ENCODE measurements at regions not wholly inside any gene's neighbourhood (a gene's known extent, or its start where the extent isn't known, plus 50 kb on each side); places are given as distances from the start of the nearest gene placed in this dataset.

DNA sequence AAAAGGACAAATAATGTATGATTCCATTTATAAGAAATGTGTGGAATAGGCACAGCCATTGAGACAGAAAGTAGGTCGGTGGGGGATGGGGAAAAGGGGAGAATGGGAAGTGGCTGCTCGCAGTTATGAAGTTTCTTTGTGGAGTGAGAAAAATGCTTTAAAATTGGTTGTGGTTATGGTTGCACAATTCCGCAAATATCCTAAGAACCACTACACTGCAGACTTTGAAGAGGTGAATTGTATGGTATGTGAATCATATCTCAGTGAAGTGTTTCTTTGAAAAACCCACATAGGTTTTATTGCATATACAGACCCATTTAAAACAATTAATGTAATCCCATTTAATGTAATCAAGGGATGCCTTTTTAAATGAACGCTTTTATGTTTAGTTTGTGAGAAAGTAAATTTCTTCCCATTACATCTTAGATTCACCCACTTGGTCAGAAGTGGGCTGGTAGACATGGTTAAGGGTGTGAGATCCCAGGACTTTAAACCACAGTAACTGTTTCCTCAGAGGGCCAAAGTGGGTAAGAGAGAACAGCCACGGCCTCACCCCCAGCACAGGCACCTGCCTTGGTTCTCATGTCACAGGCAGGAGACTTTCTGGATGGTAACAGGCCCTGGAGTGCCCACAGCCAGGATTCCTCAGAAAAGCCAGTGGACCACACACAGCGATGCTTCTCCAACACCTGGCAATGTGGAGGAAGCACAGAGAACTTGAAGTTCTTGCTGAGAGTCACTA is 119.3 kb upstream of the GJB6 start:
- Histone ChIP-seq H3K4me3 (ENCODE audit: low read length) (no peak overlapping the region), H3K27me3 (ENCODE audit: control insufficient read depth in 2 of 2, insufficient read depth in 2 of 2, low read length in 2 of 2) (no peaks in the 10 kb centered on the region), H3K4me1 (ENCODE audit: control insufficient read depth in 2 of 2, insufficient read depth in 2 of 2, low read length in 2 of 2) (no peaks in the 10 kb centered on the region), H3K36me3 (ENCODE audit: control insufficient read depth in 2 of 3, insufficient read depth in 3 of 3, low read length in 3 of 3) (no peaks in the 10 kb centered on the region), H3K9me3 (ENCODE audit: control insufficient read depth in 2 of 3, low read length in 3 of 3) (no peaks in the 10 kb centered on the region), H3K27ac (ENCODE audit: low read depth, low read length) (no peak overlapping the region)
- Mint-ChIP-seq H3K27me3 (peaks cover 0 to 2% (median 0%) of the 10 kb centered on the region in 5 donors), H3K4me3 (no peak overlapping the region), H3K4me1 (peaks cover 0 to 16% (median 4%) of the 10 kb centered on the region in 7 donors), H3K9me3 (peaks cover 0 to 1% (median 0%) of the 10 kb centered on the region in 11 donors), H3K36me3 (peaks cover 0 to 2% (median 0%) of the 10 kb centered on the region in 5 donors), H3K27ac (peak overlapping the region in 1 of 9 donors; percentile 31)
- ATAC-seq: no peak
- ChIA-PET POLR2A (no interaction called here), CTCF (no interaction called here)
- intact Hi-C loops (cut with micrococcal nuclease): loop anchor here in 1 of 2 donors (10.0 kb wide), 1 partner anchor 123 kb away; no protein-coding TSS in a partner anchor
- no peak for DNase-seq

DNA sequence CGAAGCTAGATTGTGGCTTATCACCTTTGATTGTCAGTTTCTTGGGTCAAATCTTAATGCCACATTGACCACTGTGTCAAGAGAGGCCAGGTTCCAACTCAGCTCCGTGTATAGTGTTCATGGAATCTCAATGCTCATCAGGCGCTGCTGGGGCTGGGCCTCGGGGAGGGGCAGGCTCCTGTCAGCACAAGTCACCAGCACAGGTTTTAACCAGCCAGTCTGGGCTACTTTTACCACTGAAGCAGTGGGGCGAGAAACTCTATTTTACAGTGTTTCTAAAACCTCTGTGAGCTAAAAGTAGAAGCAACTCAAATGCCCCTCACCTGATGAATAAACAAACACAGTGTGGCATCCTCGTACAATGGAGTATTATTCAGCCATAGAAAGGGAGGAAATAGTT is 118.7 kb upstream of the GJB6 start:
- DNase-seq: no peak
- peaks cover 0 to 1% (median 0%) of the 10 kb centered on the region in 11 donors for H3K9me3 Mint-ChIP-seq
- H3K9me3 ChIP-seq (ENCODE audit: control insufficient read depth in 2 of 3, low read length in 3 of 3): no peaks in the 10 kb centered on the region
- no peak overlapping the region for H3K4me3 Mint-ChIP-seq
- ChIA-PET CTCF (no interaction called here), POLR2A (no interaction called here)
- no peaks in the 10 kb centered on the region for H3K27me3 ChIP-seq (ENCODE audit: control insufficient read depth in 2 of 2, insufficient read depth in 2 of 2, low read length in 2 of 2)
- no peak overlapping the region for H3K27ac Mint-ChIP-seq
- ATAC-seq: no peak
- no peaks in the 10 kb centered on the region for H3K36me3 ChIP-seq (ENCODE audit: control insufficient read depth in 2 of 3, insufficient read depth in 3 of 3, low read length in 3 of 3)
- peaks cover 0 to 2% (median 0%) of the 10 kb centered on the region in 5 donors for H3K36me3 Mint-ChIP-seq
- H3K4me3 ChIP-seq (ENCODE audit: low read length): no peak overlapping the region
- H3K27me3 Mint-ChIP-seq: peaks cover 0 to 2% (median 0%) of the 10 kb centered on the region in 5 donors
- H3K4me1 ChIP-seq (ENCODE audit: control insufficient read depth in 2 of 2, insufficient read depth in 2 of 2, low read length in 2 of 2): no peaks in the 10 kb centered on the region
- intact Hi-C loops (cut with micrococcal nuclease): loop anchor here in 1 of 2 donors (10.0 kb wide), 1 partner anchor 124 kb away; no protein-coding TSS in a partner anchor
- no peak overlapping the region for H3K27ac ChIP-seq (ENCODE audit: low read depth, low read length)
- peaks cover 0 to 16% (median 4%) of the 10 kb centered on the region in 7 donors for H3K4me1 Mint-ChIP-seq

DNA sequence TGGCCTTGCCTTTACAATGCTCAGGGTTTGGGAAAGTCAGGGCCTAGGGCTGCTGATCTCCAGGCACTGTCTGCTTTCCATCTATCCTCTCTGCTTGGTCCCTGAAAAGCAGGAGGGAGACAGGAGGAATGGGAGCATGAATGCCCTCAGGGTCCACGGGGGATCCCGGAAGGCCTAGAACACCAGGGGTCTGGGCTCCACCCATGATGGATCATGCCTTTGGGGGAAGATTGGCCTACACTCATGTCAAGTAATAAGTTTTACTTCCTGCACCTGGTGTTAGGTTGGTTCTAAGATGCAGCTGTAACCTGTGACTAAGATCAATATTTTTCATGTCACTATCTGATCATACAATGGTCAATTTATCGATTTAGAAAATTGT is 118.3 kb upstream of the GJB6 start:
- Histone ChIP-seq H3K27me3 (ENCODE audit: control insufficient read depth in 2 of 2, insufficient read depth in 2 of 2, low read length in 2 of 2) (no peaks in the 10 kb centered on the region), H3K9me3 (ENCODE audit: control insufficient read depth in 2 of 3, low read length in 3 of 3) (no peaks in the 10 kb centered on the region), H3K4me3 (ENCODE audit: low read length) (no peak overlapping the region), H3K4me1 (ENCODE audit: control insufficient read depth in 2 of 2, insufficient read depth in 2 of 2, low read length in 2 of 2) (no peaks in the 10 kb centered on the region), H3K27ac (ENCODE audit: low read depth, low read length) (no peak overlapping the region), H3K36me3 (ENCODE audit: control insufficient read depth in 2 of 3, insufficient read depth in 3 of 3, low read length in 3 of 3) (no peaks in the 10 kb centered on the region)
- H3K4me3 Mint-ChIP-seq: no peak overlapping the region
- H3K4me1 Mint-ChIP-seq: peaks cover 0 to 16% (median 4%) of the 10 kb centered on the region in 7 donors
- H3K36me3 Mint-ChIP-seq: peaks cover 0 to 2% (median 0%) of the 10 kb centered on the region in 5 donors
- no peak overlapping the region for H3K27ac Mint-ChIP-seq
- DNase-seq (no peak), ATAC-seq (no peak)
- H3K9me3 Mint-ChIP-seq: peaks cover 0 to 1% (median 0%) of the 10 kb centered on the region in 11 donors
- ChIA-PET CTCF (no interaction called here), POLR2A (no interaction called here)
- H3K27me3 Mint-ChIP-seq: peaks cover 0 to 2% (median 0%) of the 10 kb centered on the region in 5 donors
- intact Hi-C loops (cut with micrococcal nuclease): loop anchor here in 1 of 2 donors (10.0 kb wide), 1 partner anchor 124 kb away; no protein-coding TSS in a partner anchor

DNA sequence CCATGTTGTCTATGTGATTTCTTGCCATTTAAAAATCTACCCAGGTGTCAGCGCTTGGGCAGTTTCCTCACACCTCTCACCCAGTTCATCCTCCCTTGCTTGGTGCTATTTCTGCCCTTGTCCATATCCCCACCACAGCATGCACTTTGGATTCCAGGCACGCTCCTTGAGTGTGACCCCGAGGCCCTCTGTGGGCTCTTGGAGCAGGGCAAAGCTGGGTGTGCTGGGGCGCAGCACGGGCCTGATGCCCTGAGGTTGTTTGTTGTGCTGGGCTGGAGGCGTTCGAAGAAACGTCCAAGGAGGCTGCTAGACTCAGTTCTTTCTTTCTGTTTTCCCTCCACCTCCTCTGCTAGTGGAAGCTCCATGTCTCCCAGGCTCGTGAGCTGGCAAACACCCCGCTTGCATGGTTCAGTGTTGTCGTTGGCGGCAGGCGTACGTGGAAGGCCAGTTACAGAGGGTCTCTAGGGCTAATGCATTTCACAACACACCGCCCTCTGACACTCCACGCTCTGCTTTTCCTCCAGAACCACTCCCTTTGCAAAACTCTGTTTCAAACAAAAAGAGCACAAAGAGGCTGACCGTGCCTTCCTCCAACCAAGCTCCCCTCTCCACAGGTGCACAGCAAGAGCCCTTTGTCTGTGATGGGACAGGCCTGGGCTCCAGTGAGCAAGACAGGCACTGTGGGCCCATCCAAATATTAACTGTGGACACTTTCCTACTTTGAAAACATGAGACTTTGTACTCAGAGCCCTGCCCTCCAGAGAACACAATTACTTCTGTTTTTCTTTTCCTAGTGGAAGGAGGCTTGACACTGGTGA is 117.7 kb upstream of the GJB6 start:
- DNase-seq (no peak), ATAC-seq (no peak)
- H3K9me3 ChIP-seq (ENCODE audit: control insufficient read depth in 2 of 3, low read length in 3 of 3): no peaks in the 10 kb centered on the region
- H3K27me3 Mint-ChIP-seq: peaks cover 0 to 2% (median 0%) of the 10 kb centered on the region in 5 donors
- no peak overlapping the region for H3K4me3 ChIP-seq (ENCODE audit: low read length)
- CTCF ChIA-PET: no interaction called here
- POLR2A ChIA-PET: no interaction called here
- peaks cover 0 to 16% (median 4%) of the 10 kb centered on the region in 7 donors for H3K4me1 Mint-ChIP-seq
- intact Hi-C loops (cut with micrococcal nuclease): loop anchor here in 1 of 2 donors (10.0 kb wide), 1 partner anchor 125 kb away; no protein-coding TSS in a partner anchor
- peak overlapping the region in 1 of 9 donors; percentile 29 for H3K27ac Mint-ChIP-seq
- H3K4me1 ChIP-seq (ENCODE audit: control insufficient read depth in 2 of 2, insufficient read depth in 2 of 2, low read length in 2 of 2): no peaks in the 10 kb centered on the region
- H3K36me3 Mint-ChIP-seq: peaks cover 0 to 2% (median 0%) of the 10 kb centered on the region in 5 donors
- no peak overlapping the region for H3K4me3 Mint-ChIP-seq
- no peak overlapping the region for H3K27ac ChIP-seq (ENCODE audit: low read depth, low read length)
- no peaks in the 10 kb centered on the region for H3K27me3 ChIP-seq (ENCODE audit: control insufficient read depth in 2 of 2, insufficient read depth in 2 of 2, low read length in 2 of 2)
- H3K36me3 ChIP-seq (ENCODE audit: control insufficient read depth in 2 of 3, insufficient read depth in 3 of 3, low read length in 3 of 3): no peaks in the 10 kb centered on the region
- H3K9me3 Mint-ChIP-seq: peaks cover 0 to 1% (median 0%) of the 10 kb centered on the region in 11 donors

DNA sequence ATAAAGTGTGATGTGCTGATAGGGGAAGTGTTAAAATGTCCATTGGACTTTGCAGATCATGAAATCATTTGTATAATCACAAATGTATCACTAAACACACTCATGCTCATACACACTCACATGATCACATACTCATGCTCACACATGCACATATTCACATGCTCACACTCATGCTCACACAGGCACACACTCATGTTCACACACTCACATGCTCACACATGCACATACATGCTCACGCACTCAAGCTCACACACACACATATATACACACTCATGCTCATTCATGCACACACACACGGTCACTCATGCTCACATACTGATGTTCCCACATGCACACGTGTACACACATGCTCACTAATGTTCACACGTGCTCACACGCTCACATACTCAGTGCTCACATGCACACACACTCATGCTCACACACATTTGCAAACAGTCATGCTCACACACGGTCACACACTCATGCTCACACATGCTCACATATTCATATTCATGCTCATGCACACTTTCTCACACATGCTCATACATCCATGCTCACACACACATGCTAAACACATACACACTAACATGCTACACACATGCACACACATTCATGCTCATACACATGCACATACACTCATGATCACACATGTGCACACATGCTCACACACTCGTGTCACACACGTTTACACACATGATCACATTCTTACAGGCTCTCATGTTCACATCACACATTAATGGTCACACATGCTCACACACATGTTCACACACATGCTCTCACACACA is 116.7 kb upstream of the GJB6 start:
- no peak for DNase-seq
- H3K9me3 ChIP-seq (ENCODE audit: control insufficient read depth in 2 of 3, low read length in 3 of 3): no peaks in the 10 kb centered on the region
- ATAC-seq: no peak
- H3K36me3 Mint-ChIP-seq: no peaks in the 10 kb centered on the region
- peaks cover 0 to 16% (median 0%) of the 10 kb centered on the region in 7 donors for H3K4me1 Mint-ChIP-seq
- no peak overlapping the region for H3K4me3 Mint-ChIP-seq
- H3K4me1 ChIP-seq (ENCODE audit: control insufficient read depth in 2 of 2, insufficient read depth in 2 of 2, low read length in 2 of 2): no peaks in the 10 kb centered on the region
- H3K36me3 ChIP-seq (ENCODE audit: control insufficient read depth in 2 of 3, insufficient read depth in 3 of 3, low read length in 3 of 3): no peaks in the 10 kb centered on the region
- no peaks in the 10 kb centered on the region for H3K27me3 Mint-ChIP-seq
- POLR2A ChIA-PET: no interaction called here
- intact Hi-C loops (cut with micrococcal nuclease): no loop called here
- no peak overlapping the region for H3K27ac ChIP-seq (ENCODE audit: low read depth, low read length)
- H3K9me3 Mint-ChIP-seq: peaks cover 0 to 1% (median 0%) of the 10 kb centered on the region in 11 donors
- CTCF ChIA-PET: no interaction called here
- H3K27me3 ChIP-seq (ENCODE audit: control insufficient read depth in 2 of 2, insufficient read depth in 2 of 2, low read length in 2 of 2): no peaks in the 10 kb centered on the region
- H3K4me3 ChIP-seq (ENCODE audit: low read length): no peak overlapping the region
- peak overlapping the region in 2 of 9 donors; percentile 29 to 84 for H3K27ac Mint-ChIP-seq

DNA sequence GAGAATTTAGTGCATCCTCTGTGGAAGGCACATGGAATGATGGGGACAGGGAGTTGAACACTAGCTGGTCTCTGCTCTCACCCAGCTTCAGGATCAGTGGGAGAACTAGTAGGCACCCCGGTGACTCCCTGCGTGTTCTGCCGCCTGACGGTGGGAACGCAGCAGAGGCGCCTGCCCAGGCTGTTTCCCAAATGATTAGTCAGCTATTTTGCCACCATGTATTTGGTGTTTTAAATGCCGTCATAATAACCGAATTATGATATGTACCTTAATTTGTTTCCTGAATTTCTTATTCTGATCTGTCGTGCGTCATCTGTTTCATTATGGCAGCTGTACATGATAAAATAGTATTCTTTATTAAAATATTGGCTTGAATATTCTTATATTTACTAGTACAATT is 115.9 kb upstream of the GJB6 start:
- no peaks in the 10 kb centered on the region for H3K4me1 ChIP-seq (ENCODE audit: control insufficient read depth in 2 of 2, insufficient read depth in 2 of 2, low read length in 2 of 2)
- ChIA-PET CTCF (no interaction called here), POLR2A (interaction anchor here (0.7 kb wide), 1 partner anchor 10 kb away, joined by 3 read pairs; no protein-coding TSS in a partner anchor)
- no peak for DNase-seq
- ATAC-seq: no peak
- no peaks in the 10 kb centered on the region for H3K9me3 ChIP-seq (ENCODE audit: control insufficient read depth in 2 of 3, low read length in 3 of 3)
- no peak overlapping the region for H3K27ac ChIP-seq (ENCODE audit: low read depth, low read length)
- no peak overlapping the region for H3K27ac Mint-ChIP-seq
- H3K9me3 Mint-ChIP-seq: peaks cover 0 to 1% (median 0%) of the 10 kb centered on the region in 11 donors
- H3K4me1 Mint-ChIP-seq: peaks cover 0 to 14% (median 0%) of the 10 kb centered on the region in 7 donors
- H3K4me3 Mint-ChIP-seq: no peak overlapping the region
- no peaks in the 10 kb centered on the region for H3K27me3 ChIP-seq (ENCODE audit: control insufficient read depth in 2 of 2, insufficient read depth in 2 of 2, low read length in 2 of 2)
- no peak overlapping the region for H3K4me3 ChIP-seq (ENCODE audit: low read length)
- no peaks in the 10 kb centered on the region for H3K36me3 Mint-ChIP-seq
- no peaks in the 10 kb centered on the region for H3K36me3 ChIP-seq (ENCODE audit: control insufficient read depth in 2 of 3, insufficient read depth in 3 of 3, low read length in 3 of 3)
- intact Hi-C loops (cut with micrococcal nuclease): no loop called here
- H3K27me3 Mint-ChIP-seq: no peaks in the 10 kb centered on the region

Data from naive thymus-derived CD4-positive, alpha-beta T cell (primary cell).